ENCODE measurements at regions not wholly inside any gene's neighbourhood (a gene's known extent, or its start where the extent isn't known, plus 50 kb on each side); places are given as distances from the start of the nearest gene placed in this dataset.

- no peak for DNase-seq (ENCODE audit: low read depth in 3 of 3, low spot score in 1 of 3)
Measured at GRCh38 chr3:72440491-72440890, 407.8 kb downstream of the SHQ1 start.

GRCh38 chr3:72439321-72440183 is 408.7 kb downstream of the SHQ1 start:
- DNase-seq (ENCODE audit: low read depth in 3 of 3, low spot score in 1 of 3) = no peak

GRCh38 chr3:72437661-72438406 is 410.4 kb downstream of the SHQ1 start:
- DNase-seq (ENCODE audit: low read depth in 3 of 3, low spot score in 1 of 3) = no peak

- no peak for DNase-seq (ENCODE audit: low read depth in 3 of 3, low spot score in 1 of 3)
Measured at GRCh38 chr3:72436863-72437592, 411.2 kb downstream of the SHQ1 start.

- DNase-seq (ENCODE audit: low read depth in 3 of 3, low spot score in 1 of 3) = no peak
Measured at GRCh38 chr3:72434296-72434695, 413.9 kb downstream of the SHQ1 start.

GRCh38 chr3:72432246-72432645 is 416.0 kb downstream of the SHQ1 start:
- DNase-seq (ENCODE audit: low read depth in 3 of 3, low spot score in 1 of 3) = no peak

- no peak for DNase-seq (ENCODE audit: low read depth in 3 of 3, low spot score in 1 of 3)
Measured at GRCh38 chr3:72429589-72430353, 418.5 kb downstream of the SHQ1 start.

GRCh38 chr3:72428803-72429202 is 419.4 kb downstream of the SHQ1 start:
- no peak for DNase-seq (ENCODE audit: low read depth in 3 of 3, low spot score in 1 of 3)

- DNase-seq (ENCODE audit: low read depth in 3 of 3, low spot score in 1 of 3) = no peak
Measured at GRCh38 chr3:72427624-72428023, 420.6 kb downstream of the SHQ1 start.

- no peak for DNase-seq (ENCODE audit: low read depth in 3 of 3, low spot score in 1 of 3)
Measured at GRCh38 chr3:72426618-72427397, 421.4 kb downstream of the SHQ1 start.

- DNase-seq (ENCODE audit: low read depth in 3 of 3, low spot score in 1 of 3) = no peak
Measured at GRCh38 chr3:72423643-72424042, 424.6 kb downstream of the SHQ1 start.

- no peak for DNase-seq (ENCODE audit: low read depth in 3 of 3, low spot score in 1 of 3)
Measured at GRCh38 chr3:72421786-72422185, 426.5 kb downstream of the SHQ1 start.

GRCh38 chr3:72421126-72421525 is 427.1 kb downstream of the SHQ1 start:
- DNase-seq (ENCODE audit: low read depth in 3 of 3, low spot score in 1 of 3) = no peak

- DNase-seq (ENCODE audit: low read depth in 3 of 3, low spot score in 1 of 3) = no peak
Measured at GRCh38 chr3:72418856-72419255, 429.4 kb downstream of the SHQ1 start.

GRCh38 chr3:72418244-72418643 is 430.0 kb downstream of the SHQ1 start:
- DNase-seq (ENCODE audit: low read depth in 3 of 3, low spot score in 1 of 3) = no peak

- DNase-seq (ENCODE audit: low read depth in 3 of 3, low spot score in 1 of 3) = no peak
Measured at GRCh38 chr3:72414481-72415016, 433.7 kb downstream of the SHQ1 start.

- no peak for DNase-seq (ENCODE audit: low read depth in 3 of 3, low spot score in 1 of 3)
Measured at GRCh38 chr3:72413228-72413627, 435.0 kb downstream of the SHQ1 start.

- no peak for DNase-seq (ENCODE audit: low read depth in 3 of 3, low spot score in 1 of 3)
Measured at GRCh38 chr3:72412340-72412956, 435.8 kb downstream of the SHQ1 start.

- DNase-seq (ENCODE audit: low read depth in 3 of 3, low spot score in 1 of 3) = no peak
Measured at GRCh38 chr3:72411843-72412242, 436.4 kb downstream of the SHQ1 start.

- DNase-seq (ENCODE audit: low read depth in 3 of 3, low spot score in 1 of 3) = no peak
Measured at GRCh38 chr3:72411126-72411525, 437.1 kb downstream of the SHQ1 start.

Measured in stimulated activated CD4-positive, alpha-beta T cell treated with anti-CD3 and anti-CD28 coated beads, TNF-alpha, amount 100 ng/mL, for 1 hour (primary cell).